Motor neuron (in vitro differentiated cells): ENCODE measurements at regions not wholly inside any gene's neighbourhood (a gene's known extent, or its start where the extent isn't known, plus 50 kb on each side); places are given as distances from the start of the nearest gene placed in this dataset.

Source experiments
- ATAC-seq, 8 experiments: fragments of 200-7000 bp; cut with Tn5 transposase; replicated peaks in 6 of 8; 2 replicates each; pipeline ENCODE4 v1.8.0; 2021; ENCODE audit warnings: mild to moderate bottlenecking in 8 of 8, moderate library complexity in 8 of 8
- H3K27ac ChIP-seq, 2 donors: fragments of 250-450 bp; sonication (Bioruptor Pico); 2 replicates each; pipeline ENCODE4 v1.9.0; 2021; ENCODE audit warnings: antibody characterized with exemption in 2 of 2, mild to moderate bottlenecking in 2 of 2, moderate library complexity in 1 of 2
- H3K4me1 ChIP-seq, 2 donors: fragments of 250-450 bp; sonication (Bioruptor Pico); replicated peaks in 1 of 2; 2 replicates each; pipeline ENCODE4 v1.6.1; 2021; ENCODE audit warnings: antibody characterized with exemption in 2 of 2, mild to moderate bottlenecking in 2 of 2, moderate library complexity in 1 of 2
- H3K4me3 ChIP-seq, 5 donors: fragments of 250-450 bp; sonication (Bioruptor Pico); 2 replicates each; pipeline ENCODE4 v1.9.0; 2021; ENCODE audit warnings: antibody characterized with exemption in 5 of 5, mild to moderate bottlenecking in 5 of 5, moderate library complexity in 4 of 5
- WGBS, 10 experiments: fragments of 450-650 bp; shearing (Covaris generic); methylation state at CpG; one replicate each; pipeline ENCODE4 v1.0.0; 2022; 5-methylcytosine and 5-hydroxymethylcytosine counted together
- in situ Hi-C, 9 experiments: fragments of 400-800 bp; cut with MboI; loops; one replicate each; pipeline ENCODE4 v1.15.0; 2021; ENCODE audit warnings: low sequenced_read_pairs in 9 of 9, low pct_unique_long_range_greater_than_20kb in 2 of 9; ENCODE audit not compliant: unreplicated experiment in 9 of 9

GRCh38 chr3:88678747-88679146 is 428.7 kb upstream of the EPHA3 start:
- H3K4me3 ChIP-seq: no peak overlapping the region
- in situ Hi-C loops: no loop called here
- 0 to 100% (median 82%) methylated on average over 1 to 3 of the region's 3 CpGs; no CpG with 5 or more reads in 2 of the 10 experiments for WGBS, 10 experiments
- H3K4me1 ChIP-seq: no peaks in the 10 kb centered on the region
- no peak for ATAC-seq
- H3K27ac ChIP-seq: no peak overlapping the region

DNA sequence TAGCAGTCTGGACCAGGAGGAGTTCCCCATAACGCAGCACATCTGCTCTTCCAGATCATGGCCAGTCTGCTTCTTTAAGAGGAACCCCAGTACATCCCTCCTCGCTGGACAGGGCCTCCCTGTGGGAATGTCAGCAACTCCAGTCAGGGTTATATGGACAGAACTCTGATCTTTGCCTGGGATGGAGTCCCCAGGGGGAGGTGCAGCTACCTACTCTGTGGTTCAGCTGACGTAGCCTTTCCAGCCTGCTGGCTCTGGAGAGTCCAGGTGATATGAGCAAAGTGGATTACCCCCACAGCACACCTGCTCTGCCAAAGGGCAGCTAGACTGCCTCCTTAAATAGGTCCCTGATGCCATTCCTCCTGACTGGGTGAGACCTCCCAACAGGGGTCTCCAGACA is 417.1 kb upstream of the EPHA3 start:
- Histone ChIP-seq H3K4me3 (no peak overlapping the region), H3K27ac (no peak overlapping the region), H3K4me1 (no peaks in the 10 kb centered on the region)
- 0 to 100% (median 49%) methylated on average over 1 to 3 of the region's 3 CpGs; no CpG with 5 or more reads in 5 of the 10 experiments for WGBS, 10 experiments
- in situ Hi-C loops: no loop called here
- no peak for ATAC-seq

- no peak for ATAC-seq
- in situ Hi-C loops: no loop called here
- H3K4me3 ChIP-seq: no peak overlapping the region
- no peak overlapping the region for H3K27ac ChIP-seq
- H3K4me1 ChIP-seq: no peaks in the 10 kb centered on the region
- WGBS, 10 experiments: 23 to 100% (median 75%) methylated on average over 1 to 3 of the region's 3 CpGs; no CpG with 5 or more reads in 4 of the 10 experiments
These were observed 416.3 kb upstream of the EPHA3 start for GRCh38 chr3:88691081-88691480.

DNA sequence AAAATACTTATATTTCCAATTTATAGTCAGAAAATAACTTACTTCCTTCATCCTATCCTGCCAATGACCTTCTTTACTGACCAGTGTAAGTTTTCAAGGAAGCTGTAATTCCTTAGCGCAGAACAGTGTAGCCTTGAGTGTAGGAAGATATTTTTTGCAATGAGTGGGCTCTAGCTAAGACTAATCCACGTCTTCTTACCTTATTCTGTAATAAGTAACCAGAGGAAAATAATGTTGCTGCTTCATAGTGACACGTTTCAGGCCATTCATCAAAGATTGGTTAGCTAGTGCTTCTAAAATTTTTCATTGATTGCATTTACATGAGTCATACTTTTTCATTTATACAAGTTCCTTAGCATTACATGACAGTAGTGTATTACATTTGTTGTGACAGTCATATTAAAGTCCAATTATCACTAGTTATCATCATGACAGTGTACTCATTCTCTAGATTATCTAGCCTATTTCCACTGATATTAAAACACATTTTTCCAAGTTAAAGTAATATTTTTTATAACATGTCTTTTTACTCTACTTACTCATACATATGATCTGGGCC is 403.8 kb upstream of the EPHA3 start:
- in situ Hi-C loops: no loop called here
- ATAC-seq: peak in 5 of 8 experiments; percentile 73 to 90 (median 89)
- Histone ChIP-seq H3K27ac (no peak overlapping the region), H3K4me1 (peaks cover 0 to 10% of the 10 kb centered on the region in 2 donors), H3K4me3 (no peak overlapping the region)
- 3 to 86% (median 62%) methylated on average over 1 to 3 of the region's 3 CpGs for WGBS, 10 experiments

GRCh38 chr3:88704338-88704737 is 403.1 kb upstream of the EPHA3 start:
- H3K4me3 ChIP-seq: no peak overlapping the region
- 0 to 90% (median 60%) methylated on average over 1 to 3 of the region's 3 CpGs for WGBS, 10 experiments
- in situ Hi-C loops: no loop called here
- H3K27ac ChIP-seq: no peak overlapping the region
- peak in 5 of 8 experiments; percentile 18 to 78 (median 41) for ATAC-seq
- peaks cover 0 to 10% of the 10 kb centered on the region in 2 donors for H3K4me1 ChIP-seq

DNA sequence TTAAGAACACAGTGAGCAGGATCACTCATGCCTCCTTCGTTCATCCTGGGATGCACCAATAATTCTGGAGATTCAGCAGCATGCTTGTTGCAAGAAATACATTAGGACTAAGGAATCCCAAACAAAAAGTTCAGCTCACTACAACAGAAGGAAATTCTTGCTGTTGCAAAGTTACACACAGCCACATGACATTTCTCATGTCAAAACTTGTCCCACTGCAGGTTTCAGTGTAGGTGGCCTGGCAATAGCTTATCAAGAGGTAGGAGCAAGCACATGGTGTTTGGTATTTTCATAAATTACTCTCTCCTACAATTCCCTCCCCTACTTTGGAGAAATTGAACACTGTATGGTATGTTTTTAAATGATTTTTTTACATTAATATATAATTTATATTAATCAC is 399.6 kb upstream of the EPHA3 start:
- Histone ChIP-seq H3K4me1 (peaks cover 0 to 10% of the 10 kb centered on the region in 2 donors), H3K4me3 (no peak overlapping the region), H3K27ac (no peak overlapping the region)
- in situ Hi-C loops: no loop called here
- ATAC-seq: no peak
- WGBS, 10 experiments: 0 to 100% (median 87%) methylated on average over 1 of the region's 1 CpG; no CpG with 5 or more reads in 2 of the 10 experiments

DNA sequence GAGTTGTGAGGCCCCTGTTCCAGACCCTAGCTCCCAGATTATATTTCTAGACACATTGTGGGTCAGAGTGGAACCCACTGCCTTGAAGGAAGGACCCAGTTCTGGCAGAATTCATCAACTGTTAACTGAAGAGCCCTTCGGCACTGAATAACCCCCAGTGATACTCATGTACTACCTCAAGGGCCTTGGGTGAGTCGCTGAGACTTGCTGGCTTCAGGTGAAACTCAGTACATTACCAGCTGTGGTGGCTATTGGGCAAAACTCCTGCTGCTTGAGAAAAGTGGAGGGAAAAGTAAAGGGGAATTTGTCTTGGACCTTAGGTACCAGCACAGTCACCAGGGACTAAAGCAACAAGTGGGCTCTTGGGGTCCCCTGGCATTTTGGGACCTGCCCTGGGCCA is 394.9 kb upstream of the EPHA3 start:
- no peaks in the 10 kb centered on the region for H3K4me1 ChIP-seq
- no peak overlapping the region for H3K4me3 ChIP-seq
- no peak overlapping the region for H3K27ac ChIP-seq
- ATAC-seq: no peak
- whole genome bisulfite sequencing, 10 experiments: 0 to 100% (median 92%) methylated on average over 1 to 2 of the region's 2 CpGs; no CpG with 5 or more reads in 5 of the 10 experiments
- in situ Hi-C loops: no loop called here

GRCh38 chr3:88713233-88713691 is 394.2 kb upstream of the EPHA3 start:
- in situ Hi-C loops: no loop called here
- ATAC-seq: no peak
- WGBS, 10 experiments: 13 to 100% (median 92%) methylated on average over 1 to 2 of the region's 2 CpGs; no CpG with 5 or more reads in 5 of the 10 experiments

DNA sequence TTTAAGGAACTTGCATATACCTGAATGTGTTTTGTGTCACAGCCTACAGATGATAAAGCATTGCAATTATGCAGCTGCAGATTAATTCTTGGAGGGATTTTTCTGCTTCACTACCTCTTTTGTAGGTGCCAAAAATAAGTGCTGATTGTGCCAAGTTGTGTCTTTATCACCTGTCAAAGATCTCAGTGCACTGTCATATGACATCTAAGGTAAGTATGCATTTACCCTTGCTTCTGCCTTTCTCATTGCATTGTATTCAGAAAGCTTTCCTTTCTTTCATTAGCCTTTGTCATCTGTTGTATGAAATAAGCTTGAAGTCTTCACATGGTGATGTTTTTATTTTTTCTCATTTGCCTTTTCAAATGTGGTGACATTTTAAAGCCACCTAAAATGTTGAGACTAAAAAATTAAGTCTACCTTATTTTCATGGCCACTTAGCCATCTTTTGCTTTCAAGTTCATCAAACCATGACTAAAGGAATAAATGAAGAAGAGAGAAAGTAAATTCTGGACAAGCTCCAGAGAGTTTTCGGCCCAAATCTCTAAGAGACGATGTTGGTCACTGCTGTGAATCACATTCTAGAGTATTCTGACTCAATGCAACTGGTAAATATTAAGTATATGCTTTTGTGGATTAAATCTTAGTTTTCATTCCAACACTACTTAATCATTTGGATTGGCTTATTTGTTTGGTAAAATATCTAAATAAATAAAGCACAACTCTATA is 381.8 kb upstream of the EPHA3 start:
- in situ Hi-C loops: no loop called here
- 0 to 100% (median 58%) methylated on average over 2 of the region's 2 CpGs; no CpG with 5 or more reads in 2 of the 10 experiments for WGBS, 10 experiments
- no peak for ATAC-seq
- no peak overlapping the region for H3K4me3 ChIP-seq
- no peak overlapping the region for H3K27ac ChIP-seq
- H3K4me1 ChIP-seq: no peaks in the 10 kb centered on the region

More at GRCh38 chr3:88713233-88713691, 394.2 kb upstream of the EPHA3 start:
- no peak overlapping the region for H3K27ac ChIP-seq
- H3K4me3 ChIP-seq: no peak overlapping the region
- H3K4me1 ChIP-seq: no peaks in the 10 kb centered on the region

GRCh38 chr3:88732186-88732585 is 375.2 kb upstream of the EPHA3 start:
- WGBS, 10 experiments: 2 to 95% (median 75%) methylated on average over 4 to 8 of the region's 9 CpGs; no CpG with 5 or more reads in 1 of the 10 experiments

DNA sequence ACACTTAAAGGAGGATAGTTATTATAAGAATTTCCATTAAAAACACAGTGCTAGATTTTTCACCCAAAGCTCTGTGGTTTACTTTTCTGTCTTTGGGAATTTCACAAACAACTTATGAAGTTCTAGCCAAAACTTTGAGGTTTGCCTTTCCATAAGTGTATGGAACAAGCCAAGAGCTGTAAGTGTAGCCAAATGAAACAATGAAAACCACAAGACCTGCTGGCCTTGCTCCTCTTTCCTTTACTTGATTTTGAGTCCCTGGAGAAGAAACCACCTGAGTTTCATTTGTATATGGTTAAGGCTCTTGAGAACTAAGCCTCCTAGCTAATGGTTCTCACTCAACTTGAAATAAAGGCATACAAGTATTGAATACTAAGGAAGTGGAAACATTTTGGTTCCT is 365.3 kb upstream of the EPHA3 start:
- Histone ChIP-seq H3K4me3 (no peak overlapping the region), H3K4me1 (no peaks in the 10 kb centered on the region), H3K27ac (no peak overlapping the region)
- no peak for ATAC-seq
- in situ Hi-C loops: no loop called here

More at GRCh38 chr3:88732186-88732585, 375.2 kb upstream of the EPHA3 start:
- in situ Hi-C loops: no loop called here
- H3K27ac ChIP-seq: no peak overlapping the region
- H3K4me1 ChIP-seq: peaks cover 0 to 17% of the 10 kb centered on the region in 2 donors
- no peak overlapping the region for H3K4me3 ChIP-seq
- ATAC-seq: no peak

DNA sequence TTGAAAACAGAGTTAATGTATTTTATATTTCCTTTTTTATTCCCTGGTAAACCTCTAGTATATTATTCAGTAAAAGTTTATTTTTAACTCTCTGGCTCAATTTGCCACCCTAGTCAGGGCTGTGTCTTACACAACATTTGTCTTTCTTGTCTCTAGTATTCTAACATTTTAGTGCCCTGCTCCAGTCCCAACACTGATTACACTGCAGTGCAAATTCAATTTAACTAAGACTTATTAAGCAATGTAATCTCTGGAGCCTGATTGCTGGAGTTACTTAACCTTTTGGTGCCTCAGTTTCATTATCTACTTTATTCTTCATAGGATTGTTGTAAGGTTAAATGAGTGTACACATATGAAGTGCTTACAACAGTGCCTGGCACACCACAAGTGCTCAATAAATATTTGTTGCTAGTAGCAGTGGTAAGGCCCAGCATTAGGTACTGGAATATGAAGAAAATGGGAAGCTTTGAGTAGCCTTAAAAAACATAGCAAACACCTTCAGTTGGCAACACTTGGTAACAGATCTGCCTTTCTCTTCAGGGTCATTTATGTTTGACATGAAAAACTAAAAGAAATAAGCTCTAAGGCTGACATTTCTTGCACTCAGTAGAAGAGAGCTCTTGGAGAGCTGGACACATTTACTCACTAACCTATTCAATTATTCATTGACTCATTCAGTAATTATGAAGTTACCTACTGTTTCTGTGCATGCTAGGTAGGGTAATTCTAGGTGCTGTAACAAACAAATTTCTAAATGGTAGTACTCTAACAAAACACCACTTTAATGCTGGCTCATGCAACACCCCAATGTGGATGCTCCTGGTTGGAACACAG is 364.5 kb upstream of the EPHA3 start:
- no peak overlapping the region for H3K27ac ChIP-seq
- no peaks in the 10 kb centered on the region for H3K4me1 ChIP-seq
- in situ Hi-C loops: no loop called here
- H3K4me3 ChIP-seq: no peak overlapping the region
- no peak for ATAC-seq

DNA sequence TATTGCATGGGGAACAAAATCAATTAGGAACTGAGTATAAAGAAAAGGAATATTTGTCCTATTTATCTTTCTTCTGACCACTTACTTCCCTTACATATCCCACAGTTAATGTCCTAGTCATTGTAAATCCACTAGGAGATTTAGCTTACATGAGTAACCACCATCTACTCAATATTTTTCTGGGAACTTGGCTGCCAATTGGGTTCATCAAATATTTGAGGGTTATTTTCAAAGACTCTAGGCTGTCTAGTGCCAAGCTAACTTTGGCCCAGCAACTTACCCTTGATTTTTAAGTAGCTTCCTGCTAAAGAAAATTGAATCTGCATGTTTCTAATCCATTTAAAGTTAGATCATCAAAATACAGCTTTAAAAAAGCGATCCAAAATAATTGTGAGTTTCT is 362.5 kb upstream of the EPHA3 start:
- no peak overlapping the region for H3K27ac ChIP-seq
- in situ Hi-C loops: no loop called here
- H3K4me3 ChIP-seq: no peak overlapping the region
- H3K4me1 ChIP-seq: no peaks in the 10 kb centered on the region
- WGBS, 10 experiments: 0 to 100% (median 67%) methylated on average over 1 of the region's 1 CpG; no CpG with 5 or more reads in 1 of the 10 experiments
- no peak for ATAC-seq
